HG03196 (cell line): ENCODE measurements at regions not wholly inside any gene's neighbourhood (a gene's known extent, or its start where the extent isn't known, plus 50 kb on each side); places are given as distances from the start of the nearest gene placed in this dataset.

Experiments used
- ATAC-seq: cut with Tn5 transposase; IDR thresholded peaks from one replicate; pipeline ENCODE4 v1.9.1; 2021; ENCODE audit not compliant: unreplicated experiment

DNA sequence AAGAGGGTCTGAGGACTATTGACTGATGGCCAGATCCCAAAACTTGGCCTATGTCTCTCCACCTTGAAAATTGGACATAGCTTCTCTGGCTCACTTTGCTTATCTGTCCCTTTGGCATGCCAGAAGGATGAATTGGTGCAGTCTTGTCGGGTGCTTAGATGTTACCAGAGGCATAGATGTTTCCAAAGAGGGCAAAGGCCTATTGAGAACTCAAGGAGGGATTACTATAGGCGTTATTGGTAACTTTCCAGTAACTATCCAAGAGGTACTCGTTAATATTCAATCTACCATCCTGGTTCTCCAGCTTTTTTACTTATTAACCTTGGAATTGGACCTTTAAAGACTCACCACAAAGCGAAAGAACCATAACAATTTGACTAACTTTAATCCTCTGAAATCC, 368.3 kb upstream of the ESRRG start:
- ATAC-seq, result no peak

DNA sequence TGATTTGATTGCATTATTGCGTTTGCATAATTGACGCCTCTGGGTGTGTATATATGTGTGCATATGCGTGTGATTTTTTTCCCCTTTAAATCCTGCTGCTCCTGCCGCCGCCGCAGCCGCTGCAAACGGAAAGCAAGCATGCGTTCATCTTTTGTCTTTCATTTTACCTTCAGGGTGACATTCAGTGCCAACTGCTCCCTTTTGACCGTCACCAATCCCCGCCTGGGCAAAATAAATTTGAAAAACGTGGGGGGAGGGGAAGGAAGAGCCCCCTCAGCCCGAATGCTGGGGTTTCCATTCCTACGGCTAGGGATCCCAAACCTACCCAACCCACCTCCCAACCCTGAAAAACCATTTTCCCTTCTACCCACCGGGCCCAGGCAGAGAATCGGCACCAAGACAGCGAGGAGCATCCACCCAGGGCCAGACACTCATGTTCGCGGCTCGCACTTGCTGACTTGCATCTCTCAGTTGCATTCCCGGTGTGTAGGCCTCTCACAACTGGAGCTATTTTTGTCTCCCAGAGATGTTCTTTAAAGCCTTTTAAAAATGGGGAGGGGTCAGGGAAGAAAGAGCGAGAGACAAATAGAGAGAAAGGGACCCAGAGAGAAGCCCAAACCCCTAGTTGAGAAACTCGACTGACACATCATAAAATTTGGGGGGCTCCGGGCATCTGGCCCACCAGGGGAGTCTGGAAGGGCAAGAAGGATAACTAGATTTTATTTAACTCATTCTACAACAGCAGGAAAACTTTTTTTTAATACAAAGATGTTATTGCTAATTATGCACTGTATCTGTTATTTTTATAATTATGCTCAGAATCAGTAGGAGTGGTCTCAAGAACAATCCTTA, 367.1 kb upstream of the ESRRG start:
- no peak for ATAC-seq

DNA sequence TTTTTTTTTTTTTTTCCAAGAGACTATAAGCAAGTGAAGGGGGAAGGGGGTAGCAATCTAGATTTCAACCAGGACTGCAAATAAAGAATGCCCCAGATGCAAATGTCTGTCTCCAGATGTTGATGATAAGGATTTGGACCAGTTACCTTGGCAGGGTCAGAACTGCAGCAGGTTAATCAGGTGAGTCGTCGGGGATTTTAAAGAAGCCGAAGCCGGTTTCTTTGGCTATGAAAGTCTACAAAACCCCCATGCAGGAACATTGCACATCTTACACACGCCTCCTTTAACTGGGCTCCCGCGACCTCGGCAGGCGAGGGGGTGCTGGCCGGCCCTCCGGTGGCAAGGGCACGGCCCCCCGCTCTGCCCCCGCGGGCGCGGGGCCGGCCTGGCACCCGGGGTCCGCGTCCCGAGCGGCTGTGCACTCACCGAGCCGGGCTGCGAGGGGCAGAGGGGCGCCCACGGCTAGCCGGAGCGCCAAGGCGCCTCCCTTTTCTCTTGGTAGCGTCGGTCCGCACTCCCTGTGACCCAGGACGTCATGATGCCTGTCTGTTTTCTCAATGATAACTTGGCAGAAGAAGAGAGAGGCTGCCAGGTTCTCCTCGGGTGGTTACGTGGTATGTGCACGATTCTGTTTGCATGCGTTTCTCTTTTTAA, 366.3 kb upstream of the ESRRG start:
- ATAC-seq, result no peak

DNA sequence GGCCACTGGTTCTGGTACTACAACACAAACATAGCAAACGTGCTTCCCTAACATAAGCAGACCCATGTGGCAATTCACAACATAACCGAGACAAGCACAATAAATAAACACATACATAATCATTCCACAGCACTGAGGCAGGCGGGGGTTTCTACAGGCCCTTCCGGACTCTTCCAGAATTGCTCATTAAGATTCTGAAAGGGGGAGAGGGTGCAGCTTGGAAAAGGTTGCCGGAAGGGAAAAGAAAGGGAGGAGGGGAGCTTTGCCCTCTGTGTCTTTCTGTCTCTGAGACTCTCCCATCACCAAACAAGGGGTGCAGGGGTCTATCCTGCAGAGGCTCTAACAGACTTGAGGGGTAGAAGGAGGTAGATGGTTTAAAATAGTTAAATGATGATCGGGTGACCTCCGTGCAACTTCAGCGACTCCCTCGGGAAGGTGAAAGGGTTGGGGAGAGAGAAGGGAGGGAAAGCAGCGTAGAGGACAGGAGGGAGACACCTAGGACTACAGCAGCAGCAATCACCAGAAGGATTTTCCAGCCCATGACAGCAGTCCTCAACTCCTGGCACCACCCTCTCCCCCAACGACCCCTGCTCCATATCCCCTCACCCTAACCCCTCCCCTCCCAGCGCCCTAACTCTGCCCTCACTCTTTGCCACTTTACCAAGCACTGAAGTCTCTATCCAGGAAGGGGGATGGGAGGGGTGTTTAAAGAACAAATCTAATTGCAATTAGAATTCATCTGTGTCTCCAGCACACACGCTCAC, 365.5 kb upstream of the ESRRG start:
- ATAC-seq, result no peak

DNA sequence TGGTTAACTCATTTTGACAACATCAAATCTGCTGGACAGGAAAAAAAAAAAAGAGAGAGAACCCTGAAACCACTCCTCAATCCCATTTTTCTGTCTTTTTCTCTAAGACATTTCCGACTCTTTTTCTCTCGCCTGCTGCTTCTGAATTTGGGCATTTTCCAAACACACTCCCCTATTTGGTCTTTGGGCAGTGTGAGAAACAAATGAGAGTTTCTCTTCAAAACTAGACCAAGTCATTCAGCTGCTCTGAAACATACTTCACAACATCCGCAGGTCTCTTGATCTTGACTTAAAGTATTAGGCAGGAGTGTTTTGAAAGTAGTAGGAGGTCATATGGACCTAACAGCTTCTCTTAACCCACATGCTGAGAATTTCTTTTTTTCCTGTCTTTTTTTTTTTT, 364.8 kb upstream of the ESRRG start:
- ATAC-seq, result no peak

DNA sequence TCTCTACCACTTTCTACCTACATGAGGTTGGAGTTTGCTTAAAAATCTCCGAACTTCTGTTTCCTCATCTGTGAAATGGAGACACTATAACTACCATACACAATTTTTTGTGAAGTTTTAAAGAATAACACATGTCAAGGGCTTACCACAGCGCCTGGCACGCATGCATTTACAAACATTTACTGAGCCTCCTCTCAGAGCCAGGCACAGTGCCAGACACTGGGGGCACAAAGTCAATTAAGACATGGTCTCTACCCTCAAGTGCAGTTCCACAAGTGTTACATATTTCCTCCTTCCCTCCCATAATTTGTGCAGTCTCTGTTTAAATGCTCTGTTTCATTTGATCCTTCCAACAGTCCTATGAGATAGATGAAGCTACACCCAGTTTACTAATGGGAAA, 356.4 kb upstream of the ESRRG start:
- no peak for ATAC-seq

DNA sequence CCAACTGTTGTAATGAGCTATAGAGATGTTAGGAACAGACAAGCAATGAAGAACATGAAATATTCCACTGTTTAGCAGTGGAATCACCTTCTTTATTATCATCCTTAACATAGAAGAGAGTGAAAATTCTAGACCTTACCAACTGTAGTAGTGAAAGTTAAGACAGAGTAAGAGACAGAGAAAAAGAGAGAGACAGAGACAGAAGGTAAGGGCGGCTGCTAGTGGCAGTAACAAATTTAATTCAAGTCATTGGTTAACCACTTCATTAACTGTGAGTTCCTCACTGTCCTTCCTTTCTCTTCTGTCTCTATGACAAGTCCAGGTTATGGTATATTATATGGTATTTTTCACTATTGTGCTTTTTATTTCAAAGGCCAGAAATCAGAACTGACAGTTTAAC, 355.7 kb upstream of the ESRRG start:
- ATAC-seq, result no peak

DNA sequence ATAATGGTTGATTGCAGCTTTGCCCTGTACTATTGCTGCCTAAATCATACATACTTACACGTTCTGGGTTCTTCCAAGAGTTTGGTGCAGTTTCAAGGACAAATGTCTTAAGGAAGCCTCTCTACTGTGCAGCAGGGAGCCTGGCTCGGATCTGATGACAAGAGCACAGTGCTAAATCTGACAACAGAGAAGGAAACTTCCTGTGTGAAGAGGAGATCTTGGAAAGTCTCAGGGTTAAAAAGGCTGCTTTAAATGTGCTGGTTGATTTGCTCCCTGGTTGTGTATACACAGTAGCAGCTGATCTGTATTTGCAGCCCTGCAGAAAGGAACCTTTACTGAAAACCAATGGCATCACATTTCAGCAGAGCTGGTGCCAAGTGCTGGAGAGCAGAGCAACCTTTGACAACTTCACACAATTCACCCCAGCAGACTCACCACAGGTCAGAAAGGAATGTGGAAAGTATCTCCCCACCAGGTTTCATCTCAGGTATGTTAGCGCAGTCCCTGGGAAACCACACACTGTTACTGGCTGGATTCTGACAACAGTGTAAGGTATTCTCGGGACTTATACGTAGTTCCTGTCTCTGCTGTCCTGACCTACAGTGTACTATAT, 355.0 kb upstream of the ESRRG start:
- no peak for ATAC-seq

DNA sequence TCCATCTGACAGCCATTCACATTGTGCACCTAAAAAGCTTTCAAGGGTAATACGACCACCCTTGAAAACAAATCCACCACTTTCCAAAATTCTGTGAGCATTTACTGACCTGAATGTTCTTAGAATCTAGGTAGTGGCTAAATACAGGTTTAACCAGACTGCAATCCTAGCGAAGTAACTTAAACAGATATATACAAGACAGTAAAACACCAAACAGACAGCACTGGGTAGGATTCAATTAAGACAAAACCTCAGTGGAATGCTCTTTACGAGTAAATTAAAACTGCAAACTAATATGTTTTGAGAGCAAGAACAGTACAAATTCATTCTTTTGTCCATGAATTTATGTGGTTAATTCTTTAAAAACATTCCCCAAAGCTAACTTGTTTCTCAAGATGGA, 354.2 kb upstream of the ESRRG start:
- no peak for ATAC-seq

DNA sequence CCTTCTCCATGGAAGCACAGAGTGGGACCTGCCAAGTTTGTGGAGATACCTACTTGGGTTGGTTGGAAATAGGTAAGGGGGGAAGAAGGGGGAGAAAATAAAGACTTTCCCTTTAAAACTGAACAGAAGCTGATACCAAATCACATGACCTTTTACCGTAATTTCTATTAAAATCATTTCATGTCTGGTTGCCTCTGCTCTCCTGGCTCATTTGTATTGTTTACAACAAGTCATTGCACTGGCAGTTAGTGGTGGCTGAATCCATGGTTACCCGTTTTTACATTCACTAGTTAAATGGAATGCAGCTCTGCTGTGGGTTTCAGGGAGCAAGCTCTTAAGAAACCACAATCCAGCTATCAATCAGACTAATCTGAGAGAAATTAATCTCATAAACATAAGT, 353.7 kb upstream of the ESRRG start:
- ATAC-seq, result no peak

DNA sequence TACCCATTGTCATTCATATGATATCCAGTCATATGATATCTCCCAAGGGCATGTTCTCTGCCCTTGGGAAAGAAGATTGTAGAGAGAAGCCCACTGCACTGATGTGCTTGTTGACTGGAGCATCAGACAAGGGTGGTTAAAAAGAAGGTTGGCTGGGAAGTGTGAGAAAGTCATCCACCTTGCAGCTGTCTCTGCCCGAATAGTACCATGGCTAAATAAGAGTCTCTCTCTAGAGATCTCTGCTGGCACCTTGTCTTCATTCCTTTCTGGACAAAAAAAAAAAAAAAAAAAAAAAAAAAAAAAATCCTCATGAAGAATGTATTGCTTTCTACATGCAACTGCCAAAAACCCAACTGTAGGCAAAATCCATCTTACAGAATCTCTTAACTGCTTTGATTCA, 349.7 kb upstream of the ESRRG start:
- ATAC-seq, result no peak

DNA sequence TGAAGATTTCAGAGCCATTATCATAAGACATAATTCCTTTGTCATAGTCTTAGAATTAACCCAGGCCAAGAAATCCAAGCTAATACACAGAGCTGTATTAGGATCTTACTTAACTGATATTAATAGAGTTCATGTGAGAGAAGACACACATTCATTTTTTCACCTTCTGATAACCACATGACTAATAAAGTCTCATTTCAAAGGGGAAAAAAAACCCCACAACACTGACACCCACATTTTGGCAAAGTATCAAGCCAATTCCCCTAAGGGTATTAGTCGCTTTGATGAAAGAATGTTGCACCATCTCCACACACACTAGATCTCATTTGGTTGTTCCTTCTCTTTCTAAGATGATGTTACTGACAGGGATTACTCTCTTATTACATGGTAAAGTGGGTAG, 344.4 kb upstream of the ESRRG start:
- ATAC-seq, result no peak

DNA sequence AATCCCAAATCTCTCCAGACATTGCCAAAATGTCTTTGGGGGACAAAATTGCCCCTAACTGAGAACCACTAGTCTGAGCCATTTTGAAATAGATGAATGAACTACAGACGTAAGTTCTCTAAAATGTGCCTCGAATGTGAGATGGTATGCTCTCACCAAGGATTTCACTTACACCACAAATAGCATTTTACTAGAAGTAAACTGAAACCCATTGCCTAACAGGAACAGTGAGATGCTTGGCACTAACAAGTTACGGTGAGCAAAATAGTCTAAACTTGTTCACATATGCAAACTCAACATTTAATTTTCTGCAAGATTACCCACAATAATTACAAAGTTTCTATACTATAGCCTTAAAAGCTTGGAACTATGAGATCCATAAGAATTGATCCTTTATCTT, 343.6 kb upstream of the ESRRG start:
- ATAC-seq, result no peak

DNA sequence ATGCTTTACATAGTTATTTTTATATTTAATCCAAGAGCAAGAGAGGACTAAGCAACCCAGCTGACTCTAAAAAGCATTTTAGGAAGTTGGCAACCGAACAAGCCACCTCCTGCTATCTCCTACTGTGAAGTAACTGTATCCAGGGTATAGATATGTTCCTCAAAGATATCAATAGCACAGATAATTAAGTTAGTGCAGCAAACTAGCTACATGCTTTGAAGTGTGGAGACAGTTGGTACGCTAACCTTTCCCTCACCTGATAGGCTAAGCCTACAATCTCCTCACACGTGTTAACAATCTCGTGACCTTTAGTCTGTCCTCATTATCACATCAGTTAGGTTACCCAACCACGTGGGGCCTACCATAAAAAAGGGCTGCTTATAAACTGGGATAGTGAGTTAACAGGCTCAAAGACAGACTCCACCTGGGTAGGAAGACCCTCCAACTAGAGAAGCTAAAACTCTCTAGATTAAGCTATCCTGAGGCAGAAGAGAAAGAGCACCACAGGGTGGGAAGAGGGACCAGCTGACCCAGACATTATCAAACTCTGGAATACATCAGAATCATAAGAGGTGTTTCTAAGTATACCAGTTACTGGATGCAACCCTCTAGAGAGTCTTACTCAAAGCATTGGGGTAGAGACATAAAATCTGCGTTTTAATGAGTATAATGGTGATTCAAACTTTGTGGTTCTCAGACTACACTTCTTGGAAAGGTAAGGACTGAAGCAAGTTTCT, 340.1 kb upstream of the ESRRG start:
- no peak for ATAC-seq

DNA sequence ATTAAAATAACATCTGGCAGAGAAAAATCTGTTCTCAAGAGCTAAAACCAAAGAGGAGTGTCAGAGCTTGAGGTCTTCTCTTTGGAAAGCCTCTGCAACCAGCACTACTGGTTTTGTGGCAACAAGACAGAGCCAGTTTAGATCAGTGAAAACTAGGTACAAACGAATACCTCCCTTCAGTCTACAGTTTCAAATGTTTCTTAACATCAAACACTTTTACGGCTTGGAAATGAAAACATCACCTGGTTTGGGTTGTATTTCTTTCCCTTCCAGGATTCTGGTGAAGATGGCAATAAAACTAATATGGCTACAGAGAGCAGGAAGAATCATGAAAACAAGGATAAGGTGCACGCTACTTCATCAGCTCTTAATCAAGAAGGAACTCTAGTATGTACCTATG, 339.4 kb upstream of the ESRRG start:
- ATAC-seq, result no peak

DNA sequence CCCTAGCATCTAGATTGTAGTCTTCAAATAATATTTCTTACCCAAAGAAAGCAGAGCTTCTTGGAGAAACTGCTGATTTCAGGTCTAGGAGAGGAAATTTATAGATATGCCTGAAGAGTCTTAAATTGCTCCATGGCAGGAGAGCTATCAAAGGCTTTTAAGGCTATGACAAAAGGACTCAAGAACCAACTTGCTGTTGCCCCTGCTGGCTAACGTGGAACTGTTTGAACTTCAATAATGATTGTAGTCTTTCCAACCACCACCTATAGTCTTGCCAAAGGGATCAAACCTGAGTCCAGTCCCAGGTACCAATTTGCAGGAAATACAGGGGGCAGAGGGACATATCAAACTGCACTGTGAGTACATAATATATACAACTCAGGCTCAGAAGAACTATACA, 336.2 kb upstream of the ESRRG start:
- ATAC-seq, result no peak

DNA sequence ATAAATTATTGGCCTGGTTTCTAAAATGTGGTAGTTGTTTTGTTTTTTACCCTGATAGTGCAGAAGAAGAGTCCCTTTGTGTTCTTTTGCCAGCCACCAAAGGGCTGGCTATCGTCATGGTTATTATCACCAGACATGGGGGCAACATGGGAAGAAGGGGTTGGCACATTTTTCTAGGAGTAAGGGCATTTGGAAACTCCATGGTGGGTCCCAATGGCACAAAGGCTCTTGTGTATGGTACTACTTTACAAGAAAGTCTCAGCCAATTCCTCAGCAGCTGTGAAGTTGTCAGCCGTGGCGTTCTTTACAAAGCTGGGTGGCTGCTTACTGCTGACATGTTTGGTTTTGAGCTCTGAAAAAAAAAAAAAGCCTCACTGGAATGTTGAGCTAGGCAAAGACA, 330.4 kb upstream of the ESRRG start:
- no peak for ATAC-seq

DNA sequence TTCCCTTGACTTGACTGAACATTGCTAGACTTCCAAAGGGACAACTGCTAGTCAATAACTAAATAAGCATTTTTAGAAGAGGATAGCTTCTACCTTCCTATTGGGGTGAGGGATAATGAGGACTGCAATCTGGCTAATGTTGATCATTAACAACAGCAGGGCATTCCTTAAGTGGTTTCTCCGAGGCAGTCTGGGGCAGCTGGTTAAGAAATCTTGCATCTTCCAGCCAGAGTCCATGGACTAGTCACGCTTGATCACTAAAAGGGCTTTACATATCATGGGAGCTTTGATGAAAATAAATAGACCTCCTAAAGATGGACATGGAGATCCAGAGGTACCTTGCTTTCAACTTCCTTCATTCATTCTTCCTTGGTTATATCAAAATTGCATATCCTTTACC, 329.4 kb upstream of the ESRRG start:
- no peak for ATAC-seq

DNA sequence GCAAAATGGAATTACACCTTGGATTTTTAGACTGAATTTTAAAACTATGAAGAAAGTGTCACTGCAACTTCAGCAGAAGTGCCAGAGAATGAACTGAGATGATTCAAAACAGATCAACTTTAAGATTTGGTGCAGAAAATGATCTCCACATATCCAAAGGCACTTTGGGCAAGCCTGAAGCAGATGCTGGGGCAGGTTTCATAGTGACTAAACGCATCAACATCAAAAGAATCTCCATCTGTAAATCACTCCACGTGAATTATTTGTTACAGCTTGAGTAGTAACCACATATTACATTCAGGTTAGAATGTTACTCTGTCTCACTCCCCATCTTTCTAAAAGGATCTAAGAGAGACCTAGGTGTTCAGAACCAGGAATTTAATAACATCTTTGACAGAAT, 329.0 kb upstream of the ESRRG start:
- no peak for ATAC-seq

DNA sequence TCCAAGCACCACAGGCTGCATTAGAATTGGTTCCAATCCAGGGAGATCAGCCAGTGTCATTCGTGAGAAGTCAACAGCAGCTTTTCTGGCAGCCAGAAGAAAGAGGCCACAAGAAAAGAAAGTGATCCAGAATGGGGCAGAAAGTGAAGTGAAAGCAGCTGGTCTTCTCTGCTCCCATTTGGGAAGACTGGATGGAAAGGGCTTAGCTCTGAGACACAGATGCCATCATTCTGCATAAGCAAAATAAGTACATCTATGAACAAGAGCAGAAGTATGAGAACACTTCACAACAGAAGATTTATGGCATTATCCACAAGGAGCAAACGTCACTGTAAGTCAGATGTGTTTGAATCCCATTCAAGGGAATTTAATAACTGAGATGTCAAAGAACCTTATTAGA, 326.5 kb upstream of the ESRRG start:
- no peak for ATAC-seq

DNA sequence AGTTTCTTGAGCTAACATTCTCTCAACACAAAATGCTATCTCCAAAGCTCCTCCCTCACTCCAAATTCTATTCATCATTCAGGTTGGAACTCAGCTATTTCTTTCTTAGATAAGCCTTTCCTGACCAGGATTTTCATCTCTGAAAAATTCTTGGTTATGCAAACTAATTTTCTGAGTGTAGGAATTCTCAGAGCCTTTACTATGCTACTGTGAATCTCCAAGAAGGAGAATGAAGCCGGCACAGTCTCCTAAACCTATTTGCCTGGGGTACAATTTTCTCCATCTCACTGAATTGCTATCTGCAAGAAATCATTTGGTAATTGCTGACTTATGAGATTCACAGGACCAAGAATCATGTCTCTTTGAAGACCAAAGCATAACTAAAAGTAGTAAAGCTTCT, 325.9 kb upstream of the ESRRG start:
- ATAC-seq, result no peak
